Activated naive CD8-positive, alpha-beta T cell treated with anti-CD3 and anti-CD28 coated beads, Interleukin-2, amount 50 U/mL, for 24 hours (primary cell): ENCODE measurements at regions not wholly inside any gene's neighbourhood (a gene's known extent, or its start where the extent isn't known, plus 50 kb on each side); places are given as distances from the start of the nearest gene placed in this dataset.

Source experiments
- ATAC-seq: fragments of 150-1000 bp; cut with Tn5 transposase; one replicate; pipeline ENCODE4 v1.10.0; 2021
- DNase-seq: peaks from one replicate; pipeline ENCODE4 v3.0.0; 2021
- H3K27ac Mint-ChIP-seq: one replicate; pipeline ENCODE4 v1.8.0; 2021; ENCODE audit warnings: mild to moderate bottlenecking, mixed read lengths
- H3K27me3 Mint-ChIP-seq: one replicate; pipeline ENCODE4 v1.8.0; 2021; ENCODE audit warnings: mixed read lengths
- H3K36me3 Mint-ChIP-seq: one replicate; pipeline ENCODE4 v1.8.0; 2021; ENCODE audit warnings: low read depth, mixed read lengths
- H3K4me1 Mint-ChIP-seq: one replicate; pipeline ENCODE4 v1.8.0; 2021; ENCODE audit warnings: mixed read lengths
- H3K4me3 Mint-ChIP-seq: one replicate; pipeline ENCODE4 v1.8.0; 2021; ENCODE audit warnings: mild to moderate bottlenecking, moderate library complexity, mixed read lengths
- H3K9me3 Mint-ChIP-seq: one replicate; pipeline ENCODE4 v1.8.0; 2021; ENCODE audit warnings: mixed read lengths

DNA sequence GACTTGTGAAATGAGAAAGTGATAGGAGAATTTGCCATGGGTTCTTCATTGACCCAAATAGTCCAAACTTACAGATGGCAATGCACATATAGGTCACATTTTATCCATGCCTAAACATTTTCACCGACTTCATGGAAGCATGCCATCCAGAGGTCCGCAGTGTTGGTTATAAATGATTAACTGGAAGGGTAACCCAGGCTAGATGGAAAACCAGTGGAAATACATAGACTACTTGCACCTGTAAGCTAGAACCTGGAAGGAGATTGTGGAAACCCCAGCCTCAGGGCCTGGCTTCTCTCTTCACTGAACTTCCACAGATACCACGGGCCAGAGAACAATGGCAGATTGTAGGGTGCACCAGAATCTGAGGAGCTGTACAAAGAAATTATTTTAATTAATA is 103.8 kb upstream of the SYNDIG1 start:
- H3K36me3 Mint-ChIP-seq: peaks cover 2% of the 10 kb centered on the region
- no peaks in the 10 kb centered on the region for H3K4me1 Mint-ChIP-seq
- no peak for ATAC-seq
- peaks cover 4% of the 10 kb centered on the region for H3K9me3 Mint-ChIP-seq
- H3K27me3 Mint-ChIP-seq: no peaks in the 10 kb centered on the region
- no peak overlapping the region for H3K4me3 Mint-ChIP-seq
- DNase-seq: no peak
- no peak overlapping the region for H3K27ac Mint-ChIP-seq

DNA sequence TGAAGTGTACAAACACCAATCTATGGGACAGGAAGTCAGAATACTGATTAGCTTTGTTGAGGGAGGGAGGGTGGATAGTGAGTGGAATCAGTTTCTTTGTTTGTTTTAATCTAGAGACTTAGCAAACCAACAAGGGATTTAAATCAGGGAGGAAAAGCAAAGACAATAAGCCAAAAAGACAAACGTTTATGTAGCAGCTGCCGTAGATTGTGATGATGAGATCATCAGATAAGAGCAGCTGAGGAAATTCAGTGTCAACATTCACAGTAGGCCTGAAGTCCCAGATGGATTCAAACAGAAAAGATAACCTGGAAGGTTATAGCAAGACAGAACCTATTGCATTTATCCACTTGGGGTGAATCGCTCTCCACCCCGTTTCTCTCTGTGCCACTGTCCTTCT is 104.9 kb upstream of the SYNDIG1 start:
- ATAC-seq (no peak), DNase-seq (no peak)
- Mint-ChIP-seq H3K4me3 (no peak overlapping the region), H3K9me3 (peaks cover 4% of the 10 kb centered on the region), H3K27me3 (no peaks in the 10 kb centered on the region), H3K4me1 (no peaks in the 10 kb centered on the region), H3K27ac (no peak overlapping the region), H3K36me3 (peaks cover 2% of the 10 kb centered on the region)

GRCh38 chr20:24363031-24363430 is 106.4 kb upstream of the SYNDIG1 start:
- ATAC-seq (no peak), DNase-seq (no peak)
- Mint-ChIP-seq H3K4me1 (no peaks in the 10 kb centered on the region), H3K9me3 (peaks cover 4% of the 10 kb centered on the region), H3K27me3 (no peaks in the 10 kb centered on the region), H3K4me3 (no peak overlapping the region), H3K27ac (no peak overlapping the region), H3K36me3 (peaks cover 2% of the 10 kb centered on the region)

DNA sequence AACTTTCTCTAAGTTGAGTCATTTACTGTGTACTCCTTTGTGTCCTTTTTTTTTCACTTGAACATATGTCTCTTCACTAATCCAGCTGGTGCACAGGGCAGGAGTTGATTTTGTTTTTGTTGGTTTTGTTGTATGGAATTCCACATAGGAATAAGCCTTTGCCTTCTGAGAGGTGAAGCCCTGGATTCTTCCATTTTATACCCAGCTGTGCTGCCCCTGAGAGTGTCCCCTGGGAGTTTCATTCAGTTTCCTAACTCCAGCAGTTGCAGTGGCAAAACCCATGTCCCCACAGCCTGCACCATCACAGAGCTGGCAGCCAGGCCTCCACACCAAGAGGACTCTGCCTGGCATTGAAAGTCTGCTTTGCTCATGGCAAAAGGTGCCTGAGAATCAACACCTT is 107.3 kb upstream of the SYNDIG1 start:
- ATAC-seq (no peak), DNase-seq (no peak)
- Mint-ChIP-seq H3K4me3 (no peak overlapping the region), H3K36me3 (peaks cover 2% of the 10 kb centered on the region), H3K4me1 (no peaks in the 10 kb centered on the region), H3K9me3 (peaks cover 4% of the 10 kb centered on the region), H3K27me3 (no peaks in the 10 kb centered on the region), H3K27ac (no peak overlapping the region)

DNA sequence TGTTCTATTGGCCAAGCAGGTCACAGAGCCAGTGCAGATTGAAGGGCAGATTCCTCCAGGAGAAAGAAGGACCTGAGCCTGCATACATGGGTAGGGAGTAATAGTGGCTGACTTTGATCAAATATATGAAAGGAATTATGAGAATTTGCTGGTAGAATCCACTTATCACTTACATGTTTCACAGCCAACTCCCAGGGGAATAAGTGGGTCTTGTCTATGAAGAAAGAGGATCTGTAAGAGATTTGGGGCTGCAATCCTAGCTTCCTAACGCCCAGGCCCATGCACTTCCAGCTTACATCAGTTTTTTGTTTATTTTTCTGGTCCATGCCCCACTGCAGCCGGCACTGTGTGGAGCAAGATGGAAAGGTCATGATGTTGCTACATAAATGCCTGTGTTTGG is 107.9 kb upstream of the SYNDIG1 start:
- ATAC-seq (no peak), DNase-seq (no peak)
- no peak overlapping the region for H3K27ac Mint-ChIP-seq
- H3K4me1 Mint-ChIP-seq: no peaks in the 10 kb centered on the region
- no peak overlapping the region for H3K4me3 Mint-ChIP-seq
- peaks cover 4% of the 10 kb centered on the region for H3K9me3 Mint-ChIP-seq
- peaks cover 2% of the 10 kb centered on the region for H3K36me3 Mint-ChIP-seq
- H3K27me3 Mint-ChIP-seq: no peaks in the 10 kb centered on the region

- ATAC-seq (no peak), DNase-seq (no peak)
- Mint-ChIP-seq H3K27ac (no peak overlapping the region), H3K9me3 (peaks cover 4% of the 10 kb centered on the region), H3K4me3 (no peak overlapping the region), H3K36me3 (peaks cover 2% of the 10 kb centered on the region), H3K4me1 (no peaks in the 10 kb centered on the region), H3K27me3 (no peaks in the 10 kb centered on the region)
Measured at GRCh38 chr20:24360531-24360930, 108.9 kb upstream of the SYNDIG1 start.

- ATAC-seq (no peak), DNase-seq (no peak)
- Mint-ChIP-seq H3K27me3 (no peaks in the 10 kb centered on the region), H3K4me1 (no peaks in the 10 kb centered on the region), H3K27ac (no peak overlapping the region), H3K4me3 (no peak overlapping the region), H3K9me3 (peaks cover 4% of the 10 kb centered on the region), H3K36me3 (peaks cover 2% of the 10 kb centered on the region)
Measured at GRCh38 chr20:24359321-24360027, 110.0 kb upstream of the SYNDIG1 start.

DNA sequence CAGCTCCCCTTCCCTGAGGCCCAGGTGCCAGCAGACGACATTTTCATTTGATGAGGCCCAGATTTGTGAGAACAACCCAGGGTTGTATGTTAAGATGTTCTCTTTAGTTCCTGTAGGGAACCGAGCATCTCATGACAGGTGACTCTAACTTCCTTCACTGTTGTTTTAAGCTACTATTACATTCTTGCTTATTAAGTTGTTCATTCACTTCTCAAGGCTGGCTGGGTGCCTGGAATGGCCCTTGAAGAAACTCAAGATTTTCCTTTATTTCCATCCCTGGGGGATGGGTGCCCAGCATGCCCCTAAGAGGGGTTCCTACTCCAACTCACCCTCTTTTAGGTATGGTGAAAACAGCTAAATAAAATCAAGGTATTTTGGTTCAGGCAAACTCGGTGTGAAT is 111.5 kb upstream of the SYNDIG1 start:
- Mint-ChIP-seq H3K27me3 (no peaks in the 10 kb centered on the region), H3K4me3 (no peak overlapping the region), H3K9me3 (peaks cover 4% of the 10 kb centered on the region), H3K36me3 (peaks cover 2% of the 10 kb centered on the region), H3K4me1 (no peaks in the 10 kb centered on the region), H3K27ac (no peak overlapping the region)
- no peak for ATAC-seq
- DNase-seq: no peak

GRCh38 chr20:24357177-24357576 is 112.3 kb upstream of the SYNDIG1 start:
- ATAC-seq: no peak
- H3K27me3 Mint-ChIP-seq: no peaks in the 10 kb centered on the region

GRCh38 chr20:24353135-24353690 is 116.2 kb upstream of the SYNDIG1 start:
- H3K36me3 Mint-ChIP-seq: no peaks in the 10 kb centered on the region
- H3K9me3 Mint-ChIP-seq: no peaks in the 10 kb centered on the region
- H3K4me3 Mint-ChIP-seq: no peak overlapping the region
- ATAC-seq (no peak), DNase-seq (no peak)
- no peaks in the 10 kb centered on the region for H3K27me3 Mint-ChIP-seq
- H3K4me1 Mint-ChIP-seq: no peaks in the 10 kb centered on the region
- no peak overlapping the region for H3K27ac Mint-ChIP-seq

More at GRCh38 chr20:24357177-24357576, 112.3 kb upstream of the SYNDIG1 start:
- DNase-seq: no peak
- no peak overlapping the region for H3K4me3 Mint-ChIP-seq
- H3K9me3 Mint-ChIP-seq: peaks cover 3% of the 10 kb centered on the region
- H3K36me3 Mint-ChIP-seq: peaks cover 2% of the 10 kb centered on the region
- no peak overlapping the region for H3K27ac Mint-ChIP-seq
- H3K4me1 Mint-ChIP-seq: no peaks in the 10 kb centered on the region

GRCh38 chr20:24350923-24351368 is 118.5 kb upstream of the SYNDIG1 start:
- no peak overlapping the region for H3K4me3 Mint-ChIP-seq
- no peak overlapping the region for H3K27ac Mint-ChIP-seq

GRCh38 chr20:24341781-24342180 is 127.6 kb upstream of the SYNDIG1 start:
- ATAC-seq: no peak
- DNase-seq: no peak
- H3K27ac Mint-ChIP-seq: no peak overlapping the region
- H3K4me3 Mint-ChIP-seq: no peak overlapping the region
- H3K4me1 Mint-ChIP-seq: peaks cover 4% of the 10 kb centered on the region
- H3K27me3 Mint-ChIP-seq: no peaks in the 10 kb centered on the region
- H3K9me3 Mint-ChIP-seq: no peaks in the 10 kb centered on the region
- no peaks in the 10 kb centered on the region for H3K36me3 Mint-ChIP-seq

More at GRCh38 chr20:24350923-24351368, 118.5 kb upstream of the SYNDIG1 start:
- ATAC-seq (no peak), DNase-seq (no peak)
- no peaks in the 10 kb centered on the region for H3K27me3 Mint-ChIP-seq
- no peaks in the 10 kb centered on the region for H3K9me3 Mint-ChIP-seq
- H3K4me1 Mint-ChIP-seq: no peaks in the 10 kb centered on the region
- H3K36me3 Mint-ChIP-seq: no peaks in the 10 kb centered on the region

DNA sequence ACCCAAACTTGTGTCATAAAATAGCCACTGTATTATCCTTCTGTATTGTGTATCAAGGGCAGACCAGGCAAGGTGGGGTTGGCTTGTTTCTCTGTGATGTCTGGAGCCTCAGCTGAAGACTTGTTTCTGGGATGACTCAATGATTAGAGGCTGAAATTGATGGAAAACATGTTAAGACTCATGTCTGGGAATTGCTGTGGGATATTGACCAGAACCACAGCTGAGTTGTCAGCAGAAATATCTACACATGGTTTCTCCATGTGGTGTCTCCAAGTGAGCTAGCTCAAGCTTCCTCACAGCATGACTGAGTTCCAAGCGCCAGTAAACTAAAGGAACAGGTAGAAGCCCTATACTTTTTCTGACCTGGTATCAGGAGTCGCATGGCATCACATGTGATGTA is 128.5 kb upstream of the SYNDIG1 start:
- no peak for ATAC-seq
- peaks cover 4% of the 10 kb centered on the region for H3K4me1 Mint-ChIP-seq
- H3K36me3 Mint-ChIP-seq: no peaks in the 10 kb centered on the region
- DNase-seq: no peak
- no peaks in the 10 kb centered on the region for H3K27me3 Mint-ChIP-seq
- H3K4me3 Mint-ChIP-seq: no peak overlapping the region
- H3K27ac Mint-ChIP-seq: no peak overlapping the region
- H3K9me3 Mint-ChIP-seq: no peaks in the 10 kb centered on the region

DNA sequence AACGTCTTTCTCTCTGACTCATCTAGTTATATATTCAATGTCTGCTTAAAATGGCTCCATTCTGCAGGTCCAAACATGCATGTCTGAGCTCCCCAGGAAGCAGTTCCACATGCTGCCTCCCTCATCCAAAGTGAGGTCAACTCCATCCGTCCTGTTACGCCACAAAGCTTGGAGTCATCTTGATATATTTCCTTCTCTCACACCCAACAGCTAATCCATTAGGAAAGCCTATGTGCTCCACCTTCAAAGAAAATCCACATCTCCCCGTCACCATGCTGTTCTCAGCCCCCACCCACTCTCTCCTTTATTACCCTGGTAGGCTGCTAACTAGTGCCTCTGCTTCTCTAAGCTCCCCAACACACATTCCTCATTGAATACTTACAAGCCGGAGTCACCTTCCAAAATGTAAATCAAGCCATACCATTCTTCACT is 130.2 kb upstream of the SYNDIG1 start:
- no peaks in the 10 kb centered on the region for H3K27me3 Mint-ChIP-seq
- no peak overlapping the region for H3K27ac Mint-ChIP-seq
- peaks cover 4% of the 10 kb centered on the region for H3K4me1 Mint-ChIP-seq
- H3K9me3 Mint-ChIP-seq: no peaks in the 10 kb centered on the region
- H3K4me3 Mint-ChIP-seq: no peak overlapping the region
- no peaks in the 10 kb centered on the region for H3K36me3 Mint-ChIP-seq
- no peak for ATAC-seq
- no peak for DNase-seq

DNA sequence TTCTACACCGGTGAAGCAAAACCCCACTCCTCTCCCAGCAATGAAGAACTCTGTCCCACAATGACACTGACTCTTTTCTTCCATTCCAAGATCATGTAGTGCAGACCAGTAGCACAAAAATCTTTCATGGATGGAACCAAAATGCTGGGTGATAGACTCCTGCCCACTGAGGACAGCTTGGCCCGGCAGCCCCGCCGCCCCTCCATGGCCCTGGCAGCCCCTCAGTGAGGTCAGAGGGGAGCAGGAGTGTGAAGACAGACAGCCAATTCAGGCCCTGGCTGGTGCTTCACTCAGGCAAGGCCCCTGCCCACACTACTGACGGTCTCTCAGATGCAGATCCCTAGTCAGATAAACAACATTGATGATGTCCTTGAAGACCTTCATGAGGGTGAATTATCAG is 131.9 kb upstream of the SYNDIG1 start:
- H3K4me3 Mint-ChIP-seq: no peak overlapping the region
- ATAC-seq: no peak
- no peaks in the 10 kb centered on the region for H3K9me3 Mint-ChIP-seq

More for the DNA sequence above, 131.9 kb upstream of the SYNDIG1 start:
- Mint-ChIP-seq H3K27ac (no peak overlapping the region), H3K4me1 (peaks cover 4% of the 10 kb centered on the region), H3K27me3 (no peaks in the 10 kb centered on the region), H3K36me3 (no peaks in the 10 kb centered on the region)
- DNase-seq: no peak
